ENCODE measurements at regions not wholly inside any gene's neighbourhood (a gene's known extent, or its start where the extent isn't known, plus 50 kb on each side); places are given as distances from the start of the nearest gene placed in this dataset.

DNA sequence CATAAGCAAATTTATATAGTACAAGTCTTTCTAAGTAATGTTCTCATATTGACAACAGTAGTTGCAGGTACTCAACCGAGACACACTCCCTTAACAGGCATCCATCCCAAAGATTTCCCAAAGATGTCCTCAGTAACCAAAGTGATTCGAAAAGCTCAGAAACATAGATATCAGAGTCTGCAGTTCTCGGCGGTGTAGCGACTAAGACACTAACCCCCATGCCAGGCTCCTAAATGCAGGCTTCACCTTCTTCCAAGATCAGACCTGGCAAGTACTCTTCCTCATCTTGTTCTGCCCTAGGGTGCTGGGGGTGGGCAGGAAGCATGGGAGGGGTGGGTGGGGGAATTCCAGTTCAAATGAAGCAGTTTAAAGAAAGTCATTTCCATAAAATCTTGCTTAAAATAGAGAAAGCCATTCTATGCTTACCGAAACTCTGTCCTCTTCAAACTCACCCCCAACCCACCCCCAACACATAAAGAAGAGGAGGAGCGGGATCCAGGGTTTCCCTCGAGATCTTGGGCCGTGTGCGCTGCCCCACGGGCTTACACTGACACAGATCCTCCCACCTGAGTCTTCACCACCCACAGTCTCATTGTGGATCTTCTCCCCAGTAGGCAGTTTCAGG is 59.0 kb upstream of the BCL6 start:
- no peak for TF ChIP-seq RAD21 (conservative IDR thresholded peaks at IDR 0.05 in 1 of 2, IDR thresholded peaks at IDR 0.05 in 1 of 2)
- TF ChIP-seq NR3C1 (IDR thresholded peaks at IDR 0.05), result no peak
- TF ChIP-seq, protein P1, sequence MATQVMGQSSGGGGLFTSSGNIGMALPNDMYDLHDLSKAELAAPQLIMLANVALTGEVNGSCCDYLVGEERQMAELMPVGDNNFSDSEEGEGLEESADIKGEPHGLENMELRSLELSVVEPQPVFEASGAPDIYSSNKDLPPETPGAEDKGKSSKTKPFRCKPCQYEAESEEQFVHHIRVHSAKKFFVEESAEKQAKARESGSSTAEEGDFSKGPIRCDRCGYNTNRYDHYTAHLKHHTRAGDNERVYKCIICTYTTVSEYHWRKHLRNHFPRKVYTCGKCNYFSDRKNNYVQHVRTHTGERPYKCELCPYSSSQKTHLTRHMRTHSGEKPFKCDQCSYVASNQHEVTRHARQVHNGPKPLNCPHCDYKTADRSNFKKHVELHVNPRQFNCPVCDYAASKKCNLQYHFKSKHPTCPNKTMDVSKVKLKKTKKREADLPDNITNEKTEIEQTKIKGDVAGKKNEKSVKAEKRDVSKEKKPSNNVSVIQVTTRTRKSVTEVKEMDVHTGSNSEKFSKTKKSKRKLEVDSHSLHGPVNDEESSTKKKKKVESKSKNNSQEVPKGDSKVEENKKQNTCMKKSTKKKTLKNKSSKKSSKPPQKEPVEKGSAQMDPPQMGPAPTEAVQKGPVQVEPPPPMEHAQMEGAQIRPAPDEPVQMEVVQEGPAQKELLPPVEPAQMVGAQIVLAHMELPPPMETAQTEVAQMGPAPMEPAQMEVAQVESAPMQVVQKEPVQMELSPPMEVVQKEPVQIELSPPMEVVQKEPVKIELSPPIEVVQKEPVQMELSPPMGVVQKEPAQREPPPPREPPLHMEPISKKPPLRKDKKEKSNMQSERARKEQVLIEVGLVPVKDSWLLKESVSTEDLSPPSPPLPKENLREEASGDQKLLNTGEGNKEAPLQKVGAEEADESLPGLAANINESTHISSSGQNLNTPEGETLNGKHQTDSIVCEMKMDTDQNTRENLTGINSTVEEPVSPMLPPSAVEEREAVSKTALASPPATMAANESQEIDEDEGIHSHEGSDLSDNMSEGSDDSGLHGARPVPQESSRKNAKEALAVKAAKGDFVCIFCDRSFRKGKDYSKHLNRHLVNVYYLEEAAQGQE (IDR thresholded peaks at IDR 0.05), result no peak
- TF ChIP-seq, protein P2, sequence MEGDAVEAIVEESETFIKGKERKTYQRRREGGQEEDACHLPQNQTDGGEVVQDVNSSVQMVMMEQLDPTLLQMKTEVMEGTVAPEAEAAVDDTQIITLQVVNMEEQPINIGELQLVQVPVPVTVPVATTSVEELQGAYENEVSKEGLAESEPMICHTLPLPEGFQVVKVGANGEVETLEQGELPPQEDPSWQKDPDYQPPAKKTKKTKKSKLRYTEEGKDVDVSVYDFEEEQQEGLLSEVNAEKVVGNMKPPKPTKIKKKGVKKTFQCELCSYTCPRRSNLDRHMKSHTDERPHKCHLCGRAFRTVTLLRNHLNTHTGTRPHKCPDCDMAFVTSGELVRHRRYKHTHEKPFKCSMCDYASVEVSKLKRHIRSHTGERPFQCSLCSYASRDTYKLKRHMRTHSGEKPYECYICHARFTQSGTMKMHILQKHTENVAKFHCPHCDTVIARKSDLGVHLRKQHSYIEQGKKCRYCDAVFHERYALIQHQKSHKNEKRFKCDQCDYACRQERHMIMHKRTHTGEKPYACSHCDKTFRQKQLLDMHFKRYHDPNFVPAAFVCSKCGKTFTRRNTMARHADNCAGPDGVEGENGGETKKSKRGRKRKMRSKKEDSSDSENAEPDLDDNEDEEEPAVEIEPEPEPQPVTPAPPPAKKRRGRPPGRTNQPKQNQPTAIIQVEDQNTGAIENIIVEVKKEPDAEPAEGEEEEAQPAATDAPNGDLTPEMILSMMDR (IDR thresholded peaks at IDR 0.05), result no peak
- no peak for TF ChIP-seq JUN (IDR thresholded peaks at IDR 0.05)
- TF ChIP-seq RNF2 (IDR thresholded peaks at IDR 0.05; ENCODE audit: borderline replicate concordance, low read depth), result no peak
- TF ChIP-seq EP300 (IDR thresholded peaks at IDR 0.05), result no peak
- TF ChIP-seq POLR2A (IDR thresholded peaks at IDR 0.05; ENCODE audit: low read length), result no peak
- TF ChIP-seq, protein P3, sequence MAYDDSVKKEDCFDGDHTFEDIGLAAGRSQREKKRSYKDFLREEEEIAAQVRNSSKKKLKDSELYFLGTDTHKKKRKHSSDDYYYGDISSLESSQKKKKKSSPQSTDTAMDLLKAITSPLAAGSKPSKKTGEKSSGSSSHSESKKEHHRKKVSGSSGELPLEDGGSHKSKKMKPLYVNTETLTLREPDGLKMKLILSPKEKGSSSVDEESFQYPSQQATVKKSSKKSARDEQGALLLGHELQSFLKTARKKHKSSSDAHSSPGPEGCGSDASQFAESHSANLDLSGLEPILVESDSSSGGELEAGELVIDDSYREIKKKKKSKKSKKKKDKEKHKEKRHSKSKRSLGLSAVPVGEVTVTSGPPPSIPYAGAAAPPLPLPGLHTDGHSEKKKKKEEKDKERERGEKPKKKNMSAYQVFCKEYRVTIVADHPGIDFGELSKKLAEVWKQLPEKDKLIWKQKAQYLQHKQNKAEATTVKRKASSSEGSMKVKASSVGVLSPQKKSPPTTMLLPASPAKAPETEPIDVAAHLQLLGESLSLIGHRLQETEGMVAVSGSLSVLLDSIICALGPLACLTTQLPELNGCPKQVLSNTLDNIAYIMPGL (CRISPR knock-in tag; IDR thresholded peaks at IDR 0.05; ENCODE audit: borderline replicate concordance), result no peak
- TF ChIP-seq, protein P4, sequence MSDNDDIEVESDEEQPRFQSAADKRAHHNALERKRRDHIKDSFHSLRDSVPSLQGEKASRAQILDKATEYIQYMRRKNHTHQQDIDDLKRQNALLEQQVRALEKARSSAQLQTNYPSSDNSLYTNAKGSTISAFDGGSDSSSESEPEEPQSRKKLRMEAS (IDR thresholded peaks at IDR 0.05), result no peak

All from A549 (cell line).